Loucy (cell line): ENCODE measurements at regions not wholly inside any gene's neighbourhood (a gene's known extent, or its start where the extent isn't known, plus 50 kb on each side); places are given as distances from the start of the nearest gene placed in this dataset.

Source experiments
- H2AFZ ChIP-seq: fragments of 200-600 bp; sonication (generic); 2 replicates; pipeline ENCODE4 v1.6.0; 2016; ENCODE audit warnings: antibody characterized with exemption, mild to moderate bottlenecking, low read length, moderate library complexity
- H3F3A ChIP-seq: fragments of 200-600 bp; 2 replicates; pipeline ENCODE4 v1.6.0; 2016; ENCODE audit warnings: antibody characterized with exemption, low read depth, mild to moderate bottlenecking
- H3K27me3 ChIP-seq: fragments of 200-600 bp; sonication (generic); 2 replicates; pipeline ENCODE4 v1.6.1; 2014; ENCODE audit warnings: low read length, mild to moderate bottlenecking; ENCODE audit not compliant: insufficient read depth, poor library complexity, severe bottlenecking
- H3K36me3 ChIP-seq: fragments of 200-600 bp; sonication (generic); 2 replicates; pipeline ENCODE4 v1.6.1; 2016; ENCODE audit warnings: low read length; ENCODE audit not compliant: insufficient read depth
- H3K4me1 ChIP-seq: fragments of 200-600 bp; sonication (generic); 2 replicates; pipeline ENCODE4 v1.5.1; 2014; ENCODE audit warnings: low read length, mild to moderate bottlenecking; ENCODE audit not compliant: insufficient read depth, poor library complexity, severe bottlenecking
- H3K4me2 ChIP-seq: fragments of 200-600 bp; sonication (generic); 2 replicates; pipeline ENCODE4 v1.6.0; 2014; ENCODE audit warnings: antibody characterized with exemption, low read length, low read depth, mild to moderate bottlenecking; ENCODE audit not compliant: poor library complexity, severe bottlenecking
- H3K4me3 ChIP-seq: fragments of 200-600 bp; sonication (generic); 2 replicates; pipeline ENCODE4 v1.5.1; 2014; ENCODE audit warnings: low read length, mild to moderate bottlenecking, mixed read lengths; ENCODE audit not compliant: poor library complexity, severe bottlenecking
- H3K79me2 ChIP-seq: fragments of 200-600 bp; sonication (generic); 2 replicates; pipeline ENCODE4 v1.6.1; 2014; ENCODE audit warnings: low read length; ENCODE audit not compliant: insufficient read depth
- H3K9ac ChIP-seq: fragments of 200-600 bp; sonication (generic); 2 replicates; pipeline ENCODE4 v1.6.0; 2014; ENCODE audit warnings: mild to moderate bottlenecking, low read depth, low read length, moderate library complexity; ENCODE audit not compliant: poor library complexity, severe bottlenecking
- H3K9me2 ChIP-seq: fragments of 200-600 bp; sonication (generic); replicated peaks from 2 replicates; pipeline ENCODE4 v1.6.1; 2016; ENCODE audit warnings: low read depth, low read length, mixed read lengths
- H3K9me3 ChIP-seq: fragments of 200-600 bp; sonication (generic); 2 replicates; pipeline ENCODE4 v1.6.1; 2014; ENCODE audit warnings: mild to moderate bottlenecking, antibody characterized with exemption, low read length, low read depth; ENCODE audit not compliant: insufficient read depth
- H4K20me1 ChIP-seq: fragments of 200-600 bp; sonication (generic); 2 replicates; pipeline ENCODE4 v1.6.0; 2014; ENCODE audit warnings: antibody characterized with exemption, low read length, mild to moderate bottlenecking; ENCODE audit not compliant: insufficient read depth, poor library complexity, severe bottlenecking
- CTCF ChIP-seq: fragments of 200-600 bp; sonication (generic); conservative IDR thresholded peaks from 2 replicates; pipeline ENCODE4 v1.5.1; 2014; ENCODE audit warnings: mild to moderate bottlenecking, antibody characterized with exemption, low read length
- EZH2phosphoT487 ChIP-seq: fragments of 200-600 bp; IDR thresholded peaks from 2 replicates; pipeline ENCODE4 v1.6.1; 2018; ENCODE audit warnings: antibody characterized with exemption, mild to moderate bottlenecking, moderate library complexity, borderline replicate concordance

- Histone ChIP-seq H3K36me3 (no peaks in the 10 kb centered on the region), H3K4me3 (no peak overlapping the region), H3K9me3 (no peaks in the 10 kb centered on the region), H3K4me1 (no peaks in the 10 kb centered on the region), H4K20me1 (no peaks in the 10 kb centered on the region), H3K9ac (no peak overlapping the region), H3K4me2 (no peak overlapping the region), H2AFZ (no peak overlapping the region), H3K27me3 (no peaks in the 10 kb centered on the region), H3K79me2 (no peaks in the 10 kb centered on the region), H3F3A (no peaks in the 10 kb centered on the region), H3K9me2 (no peaks in the 10 kb centered on the region)
- TF ChIP-seq EZH2phosphoT487 (no peak), CTCF (no peak)
Measured at GRCh38 chr13:29975283-29975682, 124.9 kb upstream of the UBL3 start.

DNA sequence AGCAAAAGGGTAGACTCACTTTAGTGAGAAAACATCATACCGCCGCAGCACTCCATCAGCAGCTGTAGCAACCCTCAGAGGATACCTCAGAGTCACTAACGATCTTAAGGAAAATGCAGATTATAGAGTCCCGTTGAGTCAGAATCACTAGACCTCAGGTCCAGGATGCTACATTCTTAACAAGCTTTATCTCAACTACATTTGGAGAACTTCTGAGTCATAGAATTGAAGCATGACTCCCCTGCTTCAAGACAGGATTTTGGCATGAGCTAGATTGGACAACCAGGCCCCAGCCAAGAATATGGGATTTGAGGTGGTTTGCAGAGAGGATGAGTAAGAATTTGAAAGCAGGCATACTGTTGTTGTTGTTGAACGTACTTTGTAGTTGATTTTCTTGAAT is 118.9 kb upstream of the UBL3 start:
- H3K4me2 ChIP-seq, result no peak overlapping the region
- H3K9me3 ChIP-seq, result no peaks in the 10 kb centered on the region
- H3K4me3 ChIP-seq, result no peak overlapping the region
- no peak overlapping the region for H2AFZ ChIP-seq
- H3K9ac ChIP-seq, result no peak overlapping the region
- H4K20me1 ChIP-seq, result no peaks in the 10 kb centered on the region
- H3K36me3 ChIP-seq, result no peaks in the 10 kb centered on the region
- no peaks in the 10 kb centered on the region for H3K27me3 ChIP-seq
- H3K9me2 ChIP-seq, result no peaks in the 10 kb centered on the region
- no peaks in the 10 kb centered on the region for H3K4me1 ChIP-seq
- no peaks in the 10 kb centered on the region for H3F3A ChIP-seq
- H3K79me2 ChIP-seq, result no peaks in the 10 kb centered on the region
- TF ChIP-seq EZH2phosphoT487, result no peak
- TF ChIP-seq CTCF, result no peak

DNA sequence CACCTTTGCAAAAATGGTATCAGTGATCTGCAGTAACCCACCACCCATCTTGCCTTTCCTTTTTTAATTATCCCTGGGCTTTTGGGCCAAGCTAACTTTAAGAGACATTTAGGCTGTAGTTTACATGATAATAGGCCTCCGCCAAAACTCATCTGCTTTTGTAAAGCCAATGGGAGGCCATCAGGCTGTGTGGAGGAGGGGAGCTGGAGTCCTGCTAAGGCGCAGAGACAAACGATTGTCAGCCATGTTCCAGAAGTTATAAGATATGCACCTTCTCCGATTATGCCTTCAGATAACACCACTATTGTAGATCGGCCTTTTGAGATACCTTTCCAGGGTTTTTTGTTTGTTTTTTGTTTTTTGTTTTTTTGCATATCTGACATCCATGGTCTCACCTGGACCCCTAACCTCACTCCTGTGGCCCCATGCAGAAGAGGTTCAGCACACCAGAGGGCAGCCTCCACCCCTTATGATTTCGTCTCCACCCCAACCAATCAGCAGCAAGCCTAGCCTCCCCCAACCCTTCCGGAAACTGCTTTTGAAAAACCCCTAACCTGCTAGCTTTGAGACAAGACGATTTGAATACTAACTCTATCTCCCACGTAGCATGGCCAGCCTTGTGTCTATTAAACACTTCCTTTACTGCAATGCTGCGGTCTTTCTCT is 113.9 kb upstream of the UBL3 start:
- Histone ChIP-seq H3K9ac (no peak overlapping the region), H3K36me3 (no peaks in the 10 kb centered on the region), H3K79me2 (no peaks in the 10 kb centered on the region), H3F3A (no peaks in the 10 kb centered on the region), H3K9me2 (no peaks in the 10 kb centered on the region), H3K4me2 (no peak overlapping the region), H2AFZ (0 out of 2 replicates have a peak overlapping the region, but pooled peaks have one; percentile 48), H3K9me3 (no peaks in the 10 kb centered on the region), H3K4me1 (no peaks in the 10 kb centered on the region), H4K20me1 (no peaks in the 10 kb centered on the region), H3K4me3 (no peak overlapping the region), H3K27me3 (no peaks in the 10 kb centered on the region)
- TF ChIP-seq CTCF, result peak; percentile 46
- TF ChIP-seq EZH2phosphoT487, result no peak
